CD4-positive, alpha-beta T cell (primary cell): ENCODE measurements at regions not wholly inside any gene's neighbourhood (a gene's known extent, or its start where the extent isn't known, plus 50 kb on each side); places are given as distances from the start of the nearest gene placed in this dataset.

Experiments used
- ATAC-seq: fragments of 200-7000 bp; cut with Tn5 transposase; one replicate; pipeline ENCODE4 v1.10.0; 2022; ENCODE audit warnings: mild to moderate bottlenecking; ENCODE audit not compliant: poor library complexity
- CTCF ChIA-PET: fragments of 350-600 bp; sonication (Branson Sonifier 250); formaldehyde crosslinking; loops from one replicate; lab custom pipeline; 2021; ENCODE audit warnings: antibody characterized with exemption, inconsistent platforms; lab: Charles Lee
- POLR2A ChIA-PET: fragments of 350-600 bp; sonication (Branson Sonifier 250); formaldehyde crosslinking; loops from one replicate; lab custom pipeline; 2021; ENCODE audit warnings: antibody characterized with exemption, inconsistent platforms; lab: Charles Lee
- DNase-seq, 14 experiments: peaks; one replicate each; pipeline ENCODE4 v3.0.0-alpha.2; 2013 to 2020; ENCODE audit warnings: mixed read lengths in 2 of 14
- H3K27ac ChIP-seq, 2 donors: one replicate each; pipeline versions ENCODE4 v1.5.1 to v1.7.0; 2013; ENCODE audit warnings: low read length in 2 of 2, low read depth in 1 of 2, mild to moderate bottlenecking in 1 of 2
- H3K27me3 ChIP-seq, 2 experiments: 1 replicate in 1 of 2; 2 replicates in 1 of 2; pipeline versions ENCODE4 v1.6.1 to v1.7.0; 2013; ENCODE audit warnings: low read length in 2 of 2, control low read depth in 1 of 2, mild to moderate bottlenecking in 1 of 2, moderate library complexity in 1 of 2; ENCODE audit not compliant: insufficient read depth in 2 of 2, control insufficient read depth in 1 of 2
- H3K36me3 ChIP-seq: one replicate; pipeline ENCODE4 v1.6.1; 2013; ENCODE audit warnings: low read length, control low read depth; ENCODE audit not compliant: insufficient read depth
- H3K4me1 ChIP-seq: one replicate; pipeline ENCODE4 v1.6.1; 2013; ENCODE audit warnings: low read length, control low read depth; ENCODE audit not compliant: insufficient read depth
- H3K4me3 ChIP-seq: one replicate; pipeline ENCODE4 v1.5.1; 2013; ENCODE audit warnings: mild to moderate bottlenecking, low read length, moderate library complexity
- H3K9me3 ChIP-seq, 2 experiments: 1 replicate in 1 of 2; 2 replicates in 1 of 2; pipeline versions ENCODE4 v1.6.1 to v1.7.0; 2013; ENCODE audit warnings: low read length in 2 of 2, mild to moderate bottlenecking in 2 of 2, control low read depth in 1 of 2, moderate library complexity in 1 of 2; ENCODE audit not compliant: control insufficient read depth in 1 of 2, insufficient read depth in 1 of 2
- H3K27ac Mint-ChIP-seq: one replicate; pipeline ENCODE4 v1.8.0; 2020; ENCODE audit warnings: mixed read lengths
- H3K27me3 Mint-ChIP-seq: one replicate; pipeline ENCODE4 v1.8.0; 2021; ENCODE audit warnings: mixed read lengths
- H3K36me3 Mint-ChIP-seq: one replicate; pipeline ENCODE4 v1.8.0; 2021; ENCODE audit warnings: low read depth, mixed read lengths
- H3K4me1 Mint-ChIP-seq: one replicate; pipeline ENCODE4 v1.8.0; 2021; ENCODE audit warnings: low read depth, mixed read lengths
- H3K4me3 Mint-ChIP-seq: one replicate; pipeline ENCODE4 v1.8.0; 2020; ENCODE audit warnings: mild to moderate bottlenecking, mixed read lengths
- H3K9me3 Mint-ChIP-seq: one replicate; pipeline ENCODE4 v1.8.0; 2020; ENCODE audit warnings: mixed read lengths
- CTCF ChIP-seq: fragments of 200-600 bp; IDR thresholded peaks from one replicate; pipeline ENCODE4 v1.8.0; 2022; ENCODE audit warnings: antibody characterized with exemption, mild to moderate bottlenecking
- intact Hi-C, 2 experiments: fragments of 100-400 bp; cut with DNase I in 1 of 2; cut with micrococcal nuclease in 1 of 2; formaldehyde crosslinking; loops; one replicate each; pipeline versions ENCODE4 v1.15.1 to v1.9.0; 2023 to 2025; cut with DNase I, micrococcal nuclease

- no peak for ATAC-seq
- peaks cover 8% of the 10 kb centered on the region for H3K9me3 Mint-ChIP-seq
- no peak for DNase-seq
- H3K27me3 ChIP-seq: no peaks in the 10 kb centered on the region
- H3K4me1 ChIP-seq: no peaks in the 10 kb centered on the region
- no peak overlapping the region for H3K4me3 ChIP-seq
- no peak overlapping the region for H3K27ac ChIP-seq
- intact Hi-C loops: no loop called here
- no peaks in the 10 kb centered on the region for H3K27me3 Mint-ChIP-seq
- H3K36me3 Mint-ChIP-seq: no peaks in the 10 kb centered on the region
- no peaks in the 10 kb centered on the region for H3K4me1 Mint-ChIP-seq
- TF ChIP-seq CTCF: no peak
- no peaks in the 10 kb centered on the region for H3K36me3 ChIP-seq
- peaks cover 0 to 7% of the 10 kb centered on the region in 2 experiments for H3K9me3 ChIP-seq
- ChIA-PET POLR2A (no interaction called here), CTCF (no interaction called here)
- H3K27ac Mint-ChIP-seq: no peak overlapping the region
- H3K4me3 Mint-ChIP-seq: no peak overlapping the region
These were observed 148.7 kb downstream of the ZNF326 start for GRCh38 chr1:90143591-90143990.

- intact Hi-C loops: no loop called here
These were observed 147.8 kb downstream of the ZNF326 start for GRCh38 chr1:90142697-90143096.

GRCh38 chr1:90139837-90140236 lies 144.9 kb downstream of the ZNF326 start:
- ChIA-PET POLR2A (no interaction called here), CTCF (no interaction called here)
- Histone ChIP-seq H3K4me1 (no peaks in the 10 kb centered on the region), H3K4me3 (no peak overlapping the region), H3K9me3 (peaks cover 0 to 7% of the 10 kb centered on the region in 2 experiments), H3K27ac (no peak overlapping the region), H3K36me3 (no peaks in the 10 kb centered on the region), H3K27me3 (no peaks in the 10 kb centered on the region)
- no peaks in the 10 kb centered on the region for H3K36me3 Mint-ChIP-seq
- intact Hi-C loops: no loop called here
- H3K27ac Mint-ChIP-seq: no peak overlapping the region
- H3K9me3 Mint-ChIP-seq: peaks cover 8% of the 10 kb centered on the region
- DNase-seq (no peak), ATAC-seq (no peak)
- no peak for TF ChIP-seq CTCF
- H3K4me1 Mint-ChIP-seq: no peaks in the 10 kb centered on the region
- no peaks in the 10 kb centered on the region for H3K27me3 Mint-ChIP-seq
- H3K4me3 Mint-ChIP-seq: no peak overlapping the region

More at GRCh38 chr1:90142697-90143096, 147.8 kb downstream of the ZNF326 start:
- TF ChIP-seq CTCF: no peak
- Histone ChIP-seq H3K4me1 (no peaks in the 10 kb centered on the region), H3K27ac (no peak overlapping the region), H3K27me3 (no peaks in the 10 kb centered on the region), H3K9me3 (peaks cover 0 to 7% of the 10 kb centered on the region in 2 experiments), H3K4me3 (no peak overlapping the region), H3K36me3 (no peaks in the 10 kb centered on the region)
- Mint-ChIP-seq H3K27me3 (no peaks in the 10 kb centered on the region), H3K9me3 (peaks cover 8% of the 10 kb centered on the region), H3K4me3 (no peak overlapping the region), H3K4me1 (no peaks in the 10 kb centered on the region), H3K27ac (no peak overlapping the region), H3K36me3 (no peaks in the 10 kb centered on the region)
- ATAC-seq (no peak), DNase-seq (no peak)
- CTCF ChIA-PET: no interaction called here
- POLR2A ChIA-PET: no interaction called here
